K562 (cell line): ENCODE measurements at regions not wholly inside any gene's neighbourhood (a gene's known extent, or its start where the extent isn't known, plus 50 kb on each side); places are given as distances from the start of the nearest gene placed in this dataset.
A peak's percentile ranks its signal among the peaks of the same experiment; 100 is the strongest.

Experiments used
- AFF1 ChIP-seq, 2 experiments: fragments of 450-650 bp; IDR thresholded peaks; 2 replicates each; pipeline ENCODE4 v1.6.1; 2018; ENCODE audit warnings: mild to moderate bottlenecking in 2 of 2, low read depth in 1 of 2; ENCODE audit not compliant: partially characterized antibody in 2 of 2
- CBX2 ChIP-seq: fragments of 200-600 bp; sonication (generic); IDR thresholded peaks from one replicate; pipeline ENCODE4 v1.6.1; 2012; ENCODE audit warnings: mild to moderate bottlenecking, low read length, inconsistent platforms; ENCODE audit not compliant: insufficient read depth, poor library complexity, severe bottlenecking
- DACH1 ChIP-seq: fragments of 450-650 bp; IDR thresholded peaks from 2 replicates; pipeline ENCODE4 v1.6.1; 2018; ENCODE audit not compliant: partially characterized antibody
- EP300 ChIP-seq: IDR thresholded peaks from 2 replicates; pipeline ENCODE4 v1.6.1; 2012; ENCODE audit warnings: low read length, improper control_type of control experiment
- FOXP4 ChIP-seq: sonication (generic); formaldehyde crosslinking; IDR thresholded peaks from 2 replicates; pipeline ENCODE4 v1.8.0; 2022; ENCODE audit warnings: mild to moderate bottlenecking, missing genetic modification reagents, borderline replicate concordance
- HINFP ChIP-seq: fragments of 450-650 bp; conservative IDR thresholded peaks from 2 replicates; pipeline ENCODE4 v1.6.1; 2016; ENCODE audit warnings: missing genetic modification characterization, low read depth, mild to moderate bottlenecking, control low read depth, missing compliant biosample characterization
- HNRNPK ChIP-seq: fragments of 200-400 bp; formaldehyde crosslinking; IDR thresholded peaks from one replicate; pipeline ENCODE4 v1.6.1; 2018; ENCODE audit warnings: mild to moderate bottlenecking, low read depth, low read length; ENCODE audit not compliant: poor library complexity, severe bottlenecking
- IRF9 ChIP-seq: fragments of 450-650 bp; IDR thresholded peaks from 2 replicates; pipeline ENCODE4 v1.6.1; 2016; ENCODE audit warnings: missing biosample characterization, missing genetic modification characterization
- NR0B1 ChIP-seq: fragments of 450-650 bp; IDR thresholded peaks from one replicate; pipeline ENCODE4 v1.6.1; 2018; ENCODE audit warnings: mild to moderate bottlenecking, moderate library complexity; ENCODE audit not compliant: partially characterized antibody
- NR1H2 ChIP-seq: sonication (generic); formaldehyde crosslinking; IDR thresholded peaks from 2 replicates; pipeline ENCODE4 v1.4.0; 2020; ENCODE audit warnings: mild to moderate bottlenecking, missing genetic modification reagents
- PATZ1 ChIP-seq: fragments of 250-450 bp; sonication (Bioruptor Pico); IDR thresholded peaks from 2 replicates; pipeline ENCODE4 v1.5.0; 2020; ENCODE audit warnings: mild to moderate bottlenecking, borderline replicate concordance
- RAD51 ChIP-seq: fragments of 450-650 bp; IDR thresholded peaks from 2 replicates; pipeline ENCODE4 v1.7.1; 2016; ENCODE audit warnings: low read depth, mild to moderate bottlenecking, borderline replicate concordance
- SRSF7 ChIP-seq: fragments of 200-400 bp; formaldehyde crosslinking; optimal IDR thresholded peaks from 2 replicates; pipeline ENCODE3; 2017; ENCODE audit warnings: mild to moderate bottlenecking, low read depth, low read length
- STAT5A ChIP-seq: IDR thresholded peaks from 2 replicates; pipeline ENCODE4 v1.6.1; 2012; ENCODE audit warnings: low read length, inconsistent platforms, borderline replicate concordance
- ZKSCAN8 ChIP-seq: fragments of 200-800 bp; sonication (Bioruptor generic); IDR thresholded peaks from 2 replicates; pipeline ENCODE4 v1.6.1; 2016; ENCODE audit warnings: missing genetic modification characterization, missing compliant biosample characterization

- TF ChIP-seq AFF1 (IDR thresholded peaks at IDR 0.05; ENCODE audit: low read depth in 1 of 2, partially characterized antibody in 2 of 2) (no peak), HINFP (no peak), ZKSCAN8 (CRISPR knock-in tag) (no peak), NR1H2 (CRISPR knock-in tag) (no peak), STAT5A (peak; percentile 52; the same call in 1 of the 2 replicates), SRSF7 (no peak), RAD51 (no peak), PATZ1 (CRISPR knock-in tag) (no peak), NR0B1 (no peak), EP300 (0 out of 2 replicates have a peak, but pooled peaks have one; percentile 13), FOXP4 (CRISPR knock-in tag) (no peak), DACH1 (peak; percentile 29), HNRNPK (no peak), CBX2 (no peak), IRF9 (tag) (no peak)
Observed at GRCh38 chrX:109859651-109860050, 126.6 kb upstream of the ACSL4 start (continued).
